Glutamatergic neuron (in vitro differentiated cells): ENCODE measurements at regions not wholly inside any gene's neighbourhood (a gene's known extent, or its start where the extent isn't known, plus 50 kb on each side); places are given as distances from the start of the nearest gene placed in this dataset.

Experiments used
- DNase-seq: peaks from one replicate; pipeline ENCODE4 v3.0.0; 2022
- H3K27ac Mint-ChIP-seq: one replicate; pipeline ENCODE4 v1.8.0; 2020; ENCODE audit warnings: mild to moderate bottlenecking, mixed read lengths, inconsistent platforms; ENCODE audit not compliant: unreplicated experiment
- H3K27me3 Mint-ChIP-seq: one replicate; pipeline ENCODE4 v1.8.0; 2020; ENCODE audit warnings: mild to moderate bottlenecking, moderate library complexity, mixed read lengths, inconsistent platforms; ENCODE audit not compliant: unreplicated experiment
- H3K36me3 Mint-ChIP-seq: one replicate; pipeline ENCODE4 v1.8.0; 2020; ENCODE audit warnings: mild to moderate bottlenecking, mixed read lengths, inconsistent platforms; ENCODE audit not compliant: unreplicated experiment
- H3K4me1 Mint-ChIP-seq: one replicate; pipeline ENCODE4 v1.8.0; 2020; ENCODE audit warnings: mild to moderate bottlenecking, low read depth, mixed read lengths, inconsistent platforms; ENCODE audit not compliant: unreplicated experiment
- H3K4me3 Mint-ChIP-seq: one replicate; pipeline ENCODE4 v1.8.0; 2020; ENCODE audit warnings: mild to moderate bottlenecking, mixed read lengths, inconsistent platforms; ENCODE audit not compliant: unreplicated experiment
- H3K9me3 Mint-ChIP-seq: one replicate; pipeline ENCODE4 v1.8.0; 2020; ENCODE audit warnings: mild to moderate bottlenecking, moderate library complexity, mixed read lengths, inconsistent platforms; ENCODE audit not compliant: unreplicated experiment
- TF ChIP-seq, protein P1 (sequence below): fragments of 200-600 bp; sonication (generic); IDR thresholded peaks from one replicate; pipeline ENCODE4 v1.5.0; 2021; ENCODE audit not compliant: partially characterized antibody, unreplicated experiment

DNA sequence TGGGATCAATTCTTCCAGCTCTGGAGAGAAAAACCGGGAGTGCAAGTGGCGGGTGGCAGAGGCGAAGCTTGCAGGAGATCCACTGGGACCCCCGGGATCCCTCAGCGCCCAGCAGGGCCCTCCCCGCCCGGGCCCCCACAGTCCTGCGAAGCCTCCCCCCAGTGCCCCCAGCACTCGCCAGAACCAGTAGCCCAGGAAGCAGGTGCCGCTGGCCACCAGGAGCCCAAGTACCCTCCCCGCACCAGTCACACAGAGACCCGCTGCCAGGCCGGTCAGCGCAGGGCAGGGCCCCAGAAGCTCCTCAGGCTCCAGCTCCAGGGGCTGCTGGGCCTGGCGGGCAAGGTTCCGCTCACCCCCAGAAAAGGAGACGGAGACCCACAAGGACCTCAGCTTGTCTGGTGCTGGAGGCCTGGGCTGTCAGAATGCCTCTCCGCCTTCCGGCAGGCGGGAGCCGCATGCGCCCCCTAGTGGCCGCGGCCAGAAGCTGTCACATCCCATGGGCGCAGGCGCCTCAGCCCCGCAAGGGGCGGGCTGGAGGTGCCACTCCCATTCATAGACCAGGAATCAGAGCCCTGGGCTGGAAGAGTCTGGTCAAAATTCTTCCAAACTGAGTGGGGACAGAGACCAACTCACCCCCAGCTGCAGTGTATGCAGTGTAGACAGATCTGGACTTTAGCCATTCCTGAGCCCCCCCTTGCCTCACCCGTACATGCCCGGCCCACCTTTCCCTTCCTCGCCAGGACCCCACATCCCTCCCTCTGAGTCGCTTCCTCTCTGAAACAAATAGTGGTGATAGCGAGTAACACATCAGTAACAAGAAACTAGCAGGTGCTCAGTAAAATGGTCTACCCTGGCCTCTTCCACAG is 1002.3 kb downstream of the KCNJ18 start:
- Mint-ChIP-seq H3K4me1 (no peaks in the 10 kb centered on the region), H3K27ac (no peak overlapping the region), H3K36me3 (peaks cover 11% of the 10 kb centered on the region), H3K4me3 (no peak overlapping the region), H3K9me3 (peaks cover 20% of the 10 kb centered on the region), H3K27me3 (peaks cover 18% of the 10 kb centered on the region)
- no peak for DNase-seq
- TF ChIP-seq, protein P1, sequence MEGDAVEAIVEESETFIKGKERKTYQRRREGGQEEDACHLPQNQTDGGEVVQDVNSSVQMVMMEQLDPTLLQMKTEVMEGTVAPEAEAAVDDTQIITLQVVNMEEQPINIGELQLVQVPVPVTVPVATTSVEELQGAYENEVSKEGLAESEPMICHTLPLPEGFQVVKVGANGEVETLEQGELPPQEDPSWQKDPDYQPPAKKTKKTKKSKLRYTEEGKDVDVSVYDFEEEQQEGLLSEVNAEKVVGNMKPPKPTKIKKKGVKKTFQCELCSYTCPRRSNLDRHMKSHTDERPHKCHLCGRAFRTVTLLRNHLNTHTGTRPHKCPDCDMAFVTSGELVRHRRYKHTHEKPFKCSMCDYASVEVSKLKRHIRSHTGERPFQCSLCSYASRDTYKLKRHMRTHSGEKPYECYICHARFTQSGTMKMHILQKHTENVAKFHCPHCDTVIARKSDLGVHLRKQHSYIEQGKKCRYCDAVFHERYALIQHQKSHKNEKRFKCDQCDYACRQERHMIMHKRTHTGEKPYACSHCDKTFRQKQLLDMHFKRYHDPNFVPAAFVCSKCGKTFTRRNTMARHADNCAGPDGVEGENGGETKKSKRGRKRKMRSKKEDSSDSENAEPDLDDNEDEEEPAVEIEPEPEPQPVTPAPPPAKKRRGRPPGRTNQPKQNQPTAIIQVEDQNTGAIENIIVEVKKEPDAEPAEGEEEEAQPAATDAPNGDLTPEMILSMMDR = peak; percentile 41

- peaks cover 20% of the 10 kb centered on the region for H3K9me3 Mint-ChIP-seq
These were observed 1002.9 kb downstream of the KCNJ18 start for GRCh38 chr17:22695228-22695619.

GRCh38 chr17:22703204-22703603 is 1010.9 kb downstream of the KCNJ18 start:
- H3K9me3 Mint-ChIP-seq = peaks cover 13% of the 10 kb centered on the region
- H3K36me3 Mint-ChIP-seq = peaks cover 3% of the 10 kb centered on the region
- H3K4me1 Mint-ChIP-seq = no peaks in the 10 kb centered on the region
- no peak overlapping the region for H3K4me3 Mint-ChIP-seq
- no peak overlapping the region for H3K27ac Mint-ChIP-seq
- TF ChIP-seq, protein P1 = no peak
- H3K27me3 Mint-ChIP-seq = peaks cover 2% of the 10 kb centered on the region
- DNase-seq = no peak

More at GRCh38 chr17:22695228-22695619, 1002.9 kb downstream of the KCNJ18 start:
- Mint-ChIP-seq H3K27ac (no peak overlapping the region), H3K36me3 (peaks cover 11% of the 10 kb centered on the region), H3K4me1 (no peaks in the 10 kb centered on the region), H3K27me3 (peaks cover 18% of the 10 kb centered on the region), H3K4me3 (no peak overlapping the region)
- TF ChIP-seq, protein P1 = no peak
- DNase-seq = no peak

DNA sequence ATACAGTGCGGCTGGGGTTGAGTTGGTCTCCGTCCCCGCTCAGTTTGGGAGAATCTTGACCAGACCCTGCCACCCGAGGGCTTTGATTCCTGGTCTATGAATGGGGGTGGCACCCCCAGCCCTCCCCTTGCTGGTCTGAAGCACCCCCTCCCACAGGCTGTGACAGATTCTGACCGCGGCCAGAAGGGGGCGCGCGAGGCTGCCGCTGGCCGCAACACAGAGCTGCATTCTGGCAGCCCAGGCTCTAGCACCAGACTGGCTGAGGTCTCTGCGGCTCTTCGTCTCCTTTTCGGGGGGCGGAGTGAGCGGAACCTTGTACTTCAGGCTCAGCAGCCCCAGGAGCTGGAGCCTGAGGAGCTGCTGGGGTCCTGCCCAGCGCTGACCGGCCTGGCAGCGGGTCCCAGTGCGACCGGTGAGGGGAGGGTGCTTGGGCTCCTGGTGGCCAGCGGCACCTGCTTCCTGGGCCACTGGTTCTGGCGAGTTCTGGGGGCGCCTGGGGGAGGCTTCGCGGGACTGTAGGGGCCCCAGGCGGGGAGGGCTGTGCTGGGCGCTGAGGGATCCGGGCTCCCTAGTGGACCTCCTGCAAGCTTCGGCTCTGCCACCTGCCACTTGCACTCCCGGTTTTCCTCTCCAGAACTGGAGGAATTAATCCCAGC is 1011.6 kb downstream of the KCNJ18 start:
- DNase-seq = no peak
- TF ChIP-seq, protein P1 = no peak
- no peaks in the 10 kb centered on the region for H3K4me1 Mint-ChIP-seq
- no peak overlapping the region for H3K4me3 Mint-ChIP-seq
- H3K9me3 Mint-ChIP-seq = peaks cover 16% of the 10 kb centered on the region
- peaks cover 7% of the 10 kb centered on the region for H3K36me3 Mint-ChIP-seq
- no peak overlapping the region for H3K27ac Mint-ChIP-seq
- peaks cover 5% of the 10 kb centered on the region for H3K27me3 Mint-ChIP-seq

DNA sequence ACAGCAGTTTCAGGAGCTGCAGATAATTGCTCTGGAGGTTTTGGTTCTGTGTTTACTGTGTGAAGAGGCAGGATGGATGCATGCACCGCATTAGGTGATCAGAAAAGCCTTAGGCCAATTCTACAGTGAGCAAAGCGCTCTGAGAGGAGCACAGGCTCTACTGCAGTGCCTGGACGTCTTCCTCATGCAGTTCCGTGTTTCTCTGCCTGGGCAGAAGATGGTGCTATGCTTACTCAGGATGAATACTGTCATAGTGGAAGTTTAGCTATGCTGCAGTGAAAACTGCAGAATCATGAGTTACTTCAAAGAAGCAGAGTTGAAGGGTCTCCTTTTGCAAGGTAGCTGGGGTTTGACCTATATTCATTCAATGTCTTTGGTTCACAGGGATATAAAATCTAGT is 1012.4 kb downstream of the KCNJ18 start:
- peaks cover 13% of the 10 kb centered on the region for H3K36me3 Mint-ChIP-seq
- no peak overlapping the region for H3K4me3 Mint-ChIP-seq
- H3K27ac Mint-ChIP-seq = no peak overlapping the region
- peaks cover 20% of the 10 kb centered on the region for H3K9me3 Mint-ChIP-seq
- DNase-seq = no peak
- TF ChIP-seq, protein P1 = no peak
- peaks cover 8% of the 10 kb centered on the region for H3K27me3 Mint-ChIP-seq
- no peaks in the 10 kb centered on the region for H3K4me1 Mint-ChIP-seq
